Right lobe of liver (tissue), 4 donors: ENCODE measurements at regions not wholly inside any gene's neighbourhood (a gene's known extent, or its start where the extent isn't known, plus 50 kb on each side); places are given as distances from the start of the nearest gene placed in this dataset.

Experiments used
- CTCF ChIP-seq, 4 donors: fragments of 200-600 bp in 3 of 4; fragments of 450-650 bp in 1 of 4; IDR thresholded peaks; one replicate each; pipeline versions ENCODE4 v1.5.1 to v1.8.0; 2016 to 2022; ENCODE audit warnings: antibody characterized with exemption in 4 of 4, mild to moderate bottlenecking in 2 of 4
- POLR2A ChIP-seq: fragments of 450-650 bp; IDR thresholded peaks from one replicate; pipeline ENCODE4 v1.6.1; 2017; ENCODE audit warnings: antibody characterized with exemption, mild to moderate bottlenecking
- donor health status: DM: no; HTN: no; CAD: no.
- donor health status: DM: no; HTN: no; CAD: no.
- donor health status: DM: no; HTN: yes; CAD: no.

GRCh38 chr10:43706166-43706565, 57.5 kb upstream of the ZNF32 start:
- TF ChIP-seq CTCF (IDR thresholded peaks at IDR 0.05) (no peak), POLR2A (no peak)
